SK-N-SH treated with all-trans-retinoic acid at 6 μM for 48 hours (cell line): ENCODE measurements at regions not wholly inside any gene's neighbourhood (a gene's known extent, or its start where the extent isn't known, plus 50 kb on each side); places are given as distances from the start of the nearest gene placed in this dataset.

ENCODE experiments used
- ATAC-seq: fragments of 200-7000 bp; cut with Tn5 transposase; 3 replicates; pipeline ENCODE4 v1.9.1; 2020; ENCODE audit warnings: mild to moderate bottlenecking, moderate library complexity
- ARNTL ChIP-seq: fragments of 450-650 bp; formaldehyde crosslinking; IDR thresholded peaks from 2 replicates; pipeline ENCODE4 v1.5.0; 2020; ENCODE audit warnings: low read depth, mild to moderate bottlenecking, moderate library complexity, borderline replicate concordance
- BACH2 ChIP-seq: fragments of 250-450 bp; sonication (Bioruptor Pico); IDR thresholded peaks from 2 replicates; pipeline ENCODE4 v1.9.0; 2021; ENCODE audit warnings: mild to moderate bottlenecking, borderline replicate concordance
- CREB5 ChIP-seq: fragments of 250-450 bp; sonication (Bioruptor Pico); IDR thresholded peaks from 2 replicates; pipeline ENCODE4 v1.5.1; 2020; ENCODE audit warnings: low read depth, mild to moderate bottlenecking, moderate library complexity
- CSDC2 ChIP-seq: fragments of 250-450 bp; sonication (Bioruptor Pico); IDR thresholded peaks from 2 replicates; pipeline ENCODE4 v1.5.0; 2020; ENCODE audit warnings: mild to moderate bottlenecking, moderate library complexity
- ESRRG ChIP-seq: fragments of 250-450 bp; sonication (Bioruptor Pico); IDR thresholded peaks from 2 replicates; pipeline ENCODE4 v1.6.1; 2021; ENCODE audit warnings: mild to moderate bottlenecking
- GLIS3 ChIP-seq: fragments of 250-450 bp; sonication (Bioruptor Pico); IDR thresholded peaks from 2 replicates; pipeline ENCODE4 v1.5.0; 2020; ENCODE audit warnings: mild to moderate bottlenecking, moderate library complexity
- ISL1 ChIP-seq: fragments of 250-450 bp; sonication (Bioruptor Pico); IDR thresholded peaks from 2 replicates; pipeline ENCODE4 v2.1.2; 2022; ENCODE audit warnings: mild to moderate bottlenecking, moderate library complexity
- OSR1 ChIP-seq: fragments of 250-450 bp; sonication (Bioruptor Pico); IDR thresholded peaks from 2 replicates; pipeline ENCODE4 v1.8.0; 2022; ENCODE audit warnings: moderate library complexity, mild to moderate bottlenecking, inconsistent platforms
- POU6F1 ChIP-seq: fragments of 250-450 bp; sonication (Bioruptor Pico); IDR thresholded peaks from 2 replicates; pipeline ENCODE4 v1.8.0; 2021; ENCODE audit warnings: low read depth, mild to moderate bottlenecking, moderate library complexity, borderline replicate concordance
- PPARA ChIP-seq: fragments of 250-450 bp; sonication (Bioruptor Pico); IDR thresholded peaks from 2 replicates; pipeline ENCODE4 v1.5.0; 2020; ENCODE audit warnings: mild to moderate bottlenecking, borderline replicate concordance
- RARB ChIP-seq: fragments of 250-450 bp; sonication (Bioruptor Pico); IDR thresholded peaks from 2 replicates; pipeline ENCODE4 v1.8.0; 2021; ENCODE audit warnings: mild to moderate bottlenecking, moderate library complexity
- SNAI2 ChIP-seq: fragments of 250-450 bp; sonication (Bioruptor Pico); IDR thresholded peaks from 2 replicates; pipeline ENCODE4 v1.5.0; 2020; ENCODE audit warnings: mild to moderate bottlenecking, moderate library complexity
- TCF4 ChIP-seq: fragments of 250-450 bp; sonication (Bioruptor Pico); IDR thresholded peaks from 2 replicates; pipeline ENCODE4 v1.8.0; 2021; ENCODE audit warnings: mild to moderate bottlenecking, moderate library complexity, borderline replicate concordance
- TOX ChIP-seq: fragments of 250-450 bp; sonication (Bioruptor Pico); IDR thresholded peaks from 2 replicates; pipeline ENCODE4 v1.8.0; 2021; ENCODE audit warnings: mild to moderate bottlenecking, moderate library complexity, borderline replicate concordance
- ZC3H10 ChIP-seq: fragments of 250-450 bp; sonication (Bioruptor Pico); IDR thresholded peaks from 2 replicates; pipeline ENCODE4 v1.5.1; 2021; ENCODE audit warnings: mild to moderate bottlenecking, moderate library complexity
- ZFP3 ChIP-seq: fragments of 250-450 bp; sonication (Bioruptor Pico); IDR thresholded peaks from 2 replicates; pipeline ENCODE4 v1.5.0; 2020; ENCODE audit warnings: mild to moderate bottlenecking, moderate library complexity
- ZFP30 ChIP-seq: fragments of 450-650 bp; formaldehyde crosslinking; IDR thresholded peaks from 2 replicates; pipeline ENCODE4 v1.5.0; 2022; ENCODE audit warnings: mild to moderate bottlenecking, moderate library complexity
- ZNF565 ChIP-seq: fragments of 450-650 bp; formaldehyde crosslinking; conservative IDR thresholded peaks from 2 replicates; pipeline ENCODE4 v1.5.0; 2020; ENCODE audit warnings: low read depth, mild to moderate bottlenecking, moderate library complexity
- TF ChIP-seq, protein P1 (sequence below): fragments of 250-450 bp; sonication (Bioruptor Pico); IDR thresholded peaks from 2 replicates; pipeline ENCODE4 v1.8.0; 2020; ENCODE audit warnings: mild to moderate bottlenecking, moderate library complexity, borderline replicate concordance
- TF ChIP-seq, protein P2 (sequence below): fragments of 250-450 bp; sonication (Bioruptor Pico); IDR thresholded peaks from 2 replicates; pipeline ENCODE4 v1.5.0; 2020; ENCODE audit warnings: mild to moderate bottlenecking, moderate library complexity
- TF ChIP-seq, protein P3 (sequence below): fragments of 250-450 bp; sonication (Bioruptor Pico); IDR thresholded peaks from 2 replicates; pipeline ENCODE4 v1.5.1; 2021; ENCODE audit warnings: mild to moderate bottlenecking, moderate library complexity

GRCh38 chr13:89970353-89970709, 1377.2 kb upstream of the MIR17HG start:
- ATAC-seq: no peak

DNA sequence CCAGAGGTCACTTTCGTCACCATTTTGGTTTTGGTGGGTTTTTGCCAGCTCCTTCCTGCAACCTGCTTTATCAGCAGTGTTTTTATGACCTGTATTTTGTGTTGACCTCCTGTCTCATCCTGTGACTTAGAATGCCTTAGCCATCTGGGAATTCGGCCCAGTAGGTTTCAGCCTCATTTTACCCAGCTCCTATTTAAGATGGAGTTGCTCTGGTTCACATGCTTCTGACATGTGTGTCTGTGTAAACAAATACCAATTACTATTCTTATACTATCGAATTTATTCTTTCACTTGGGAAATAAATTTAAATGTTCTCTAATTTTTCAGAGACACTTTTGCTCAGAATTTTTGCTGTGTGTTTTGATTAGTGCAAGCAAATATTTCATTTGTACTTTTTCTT, 1370.3 kb upstream of the MIR17HG start:
- TF ChIP-seq ZC3H10 (CRISPR knock-in tag) (no peak), ZNF565 (CRISPR knock-in tag) (no peak), TCF4 (CRISPR knock-in tag) (no peak), POU6F1 (no peak), OSR1 (CRISPR knock-in tag) (no peak), ZFP30 (no peak), ESRRG (CRISPR knock-in tag) (no peak), GLIS3 (no peak), CREB5 (no peak), SNAI2 (CRISPR knock-in tag) (no peak), TOX (CRISPR knock-in tag) (no peak), ARNTL (CRISPR knock-in tag) (no peak), ZFP3 (CRISPR knock-in tag) (no peak), PPARA (CRISPR knock-in tag) (no peak), BACH2 (CRISPR knock-in tag) (no peak)
- TF ChIP-seq, protein P1, sequence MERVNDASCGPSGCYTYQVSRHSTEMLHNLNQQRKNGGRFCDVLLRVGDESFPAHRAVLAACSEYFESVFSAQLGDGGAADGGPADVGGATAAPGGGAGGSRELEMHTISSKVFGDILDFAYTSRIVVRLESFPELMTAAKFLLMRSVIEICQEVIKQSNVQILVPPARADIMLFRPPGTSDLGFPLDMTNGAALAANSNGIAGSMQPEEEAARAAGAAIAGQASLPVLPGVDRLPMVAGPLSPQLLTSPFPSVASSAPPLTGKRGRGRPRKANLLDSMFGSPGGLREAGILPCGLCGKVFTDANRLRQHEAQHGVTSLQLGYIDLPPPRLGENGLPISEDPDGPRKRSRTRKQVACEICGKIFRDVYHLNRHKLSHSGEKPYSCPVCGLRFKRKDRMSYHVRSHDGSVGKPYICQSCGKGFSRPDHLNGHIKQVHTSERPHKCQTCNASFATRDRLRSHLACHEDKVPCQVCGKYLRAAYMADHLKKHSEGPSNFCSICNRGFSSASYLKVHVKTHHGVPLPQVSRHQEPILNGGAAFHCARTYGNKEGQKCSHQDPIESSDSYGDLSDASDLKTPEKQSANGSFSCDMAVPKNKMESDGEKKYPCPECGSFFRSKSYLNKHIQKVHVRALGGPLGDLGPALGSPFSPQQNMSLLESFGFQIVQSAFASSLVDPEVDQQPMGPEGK: no peak
- TF ChIP-seq, protein P2, sequence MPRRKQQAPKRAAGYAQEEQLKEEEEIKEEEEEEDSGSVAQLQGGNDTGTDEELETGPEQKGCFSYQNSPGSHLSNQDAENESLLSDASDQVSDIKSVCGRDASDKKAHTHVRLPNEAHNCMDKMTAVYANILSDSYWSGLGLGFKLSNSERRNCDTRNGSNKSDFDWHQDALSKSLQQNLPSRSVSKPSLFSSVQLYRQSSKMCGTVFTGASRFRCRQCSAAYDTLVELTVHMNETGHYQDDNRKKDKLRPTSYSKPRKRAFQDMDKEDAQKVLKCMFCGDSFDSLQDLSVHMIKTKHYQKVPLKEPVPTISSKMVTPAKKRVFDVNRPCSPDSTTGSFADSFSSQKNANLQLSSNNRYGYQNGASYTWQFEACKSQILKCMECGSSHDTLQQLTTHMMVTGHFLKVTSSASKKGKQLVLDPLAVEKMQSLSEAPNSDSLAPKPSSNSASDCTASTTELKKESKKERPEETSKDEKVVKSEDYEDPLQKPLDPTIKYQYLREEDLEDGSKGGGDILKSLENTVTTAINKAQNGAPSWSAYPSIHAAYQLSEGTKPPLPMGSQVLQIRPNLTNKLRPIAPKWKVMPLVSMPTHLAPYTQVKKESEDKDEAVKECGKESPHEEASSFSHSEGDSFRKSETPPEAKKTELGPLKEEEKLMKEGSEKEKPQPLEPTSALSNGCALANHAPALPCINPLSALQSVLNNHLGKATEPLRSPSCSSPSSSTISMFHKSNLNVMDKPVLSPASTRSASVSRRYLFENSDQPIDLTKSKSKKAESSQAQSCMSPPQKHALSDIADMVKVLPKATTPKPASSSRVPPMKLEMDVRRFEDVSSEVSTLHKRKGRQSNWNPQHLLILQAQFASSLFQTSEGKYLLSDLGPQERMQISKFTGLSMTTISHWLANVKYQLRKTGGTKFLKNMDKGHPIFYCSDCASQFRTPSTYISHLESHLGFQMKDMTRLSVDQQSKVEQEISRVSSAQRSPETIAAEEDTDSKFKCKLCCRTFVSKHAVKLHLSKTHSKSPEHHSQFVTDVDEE (CRISPR knock-in tag): no peak
- ATAC-seq: no peak

More at GRCh38 chr13:89970353-89970709, 1377.2 kb upstream of the MIR17HG start:
- no peak for TF ChIP-seq ISL1 (CRISPR knock-in tag)
- TF ChIP-seq ZFP30: no peak
- TF ChIP-seq CREB5: no peak
- TF ChIP-seq, protein P3, sequence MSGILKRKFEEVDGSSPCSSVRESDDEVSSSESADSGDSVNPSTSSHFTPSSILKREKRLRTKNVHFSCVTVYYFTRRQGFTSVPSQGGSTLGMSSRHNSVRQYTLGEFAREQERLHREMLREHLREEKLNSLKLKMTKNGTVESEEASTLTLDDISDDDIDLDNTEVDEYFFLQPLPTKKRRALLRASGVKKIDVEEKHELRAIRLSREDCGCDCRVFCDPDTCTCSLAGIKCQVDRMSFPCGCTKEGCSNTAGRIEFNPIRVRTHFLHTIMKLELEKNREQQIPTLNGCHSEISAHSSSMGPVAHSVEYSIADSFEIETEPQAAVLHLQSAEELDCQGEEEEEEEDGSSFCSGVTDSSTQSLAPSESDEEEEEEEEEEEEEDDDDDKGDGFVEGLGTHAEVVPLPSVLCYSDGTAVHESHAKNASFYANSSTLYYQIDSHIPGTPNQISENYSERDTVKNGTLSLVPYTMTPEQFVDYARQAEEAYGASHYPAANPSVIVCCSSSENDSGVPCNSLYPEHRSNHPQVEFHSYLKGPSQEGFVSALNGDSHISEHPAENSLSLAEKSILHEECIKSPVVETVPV (CRISPR knock-in tag): no peak
- TF ChIP-seq RARB (CRISPR knock-in tag): no peak
- TF ChIP-seq ZNF565 (CRISPR knock-in tag): no peak
- no peak for TF ChIP-seq POU6F1
- no peak for TF ChIP-seq CSDC2 (CRISPR knock-in tag)
- no peak for TF ChIP-seq TOX (CRISPR knock-in tag)
